ENCODE measurements at regions not wholly inside any gene's neighbourhood (a gene's known extent, or its start where the extent isn't known, plus 50 kb on each side); places are given as distances from the start of the nearest gene placed in this dataset.

- no peak overlapping the region for H3K4me3 Mint-ChIP-seq
- H3K9me3 Mint-ChIP-seq: peaks cover 10% of the 10 kb centered on the region
- no peaks in the 10 kb centered on the region for H3K27me3 Mint-ChIP-seq
- no peaks in the 10 kb centered on the region for H3K4me1 Mint-ChIP-seq
- H3K27ac Mint-ChIP-seq: no peak overlapping the region
- no peaks in the 10 kb centered on the region for H3K36me3 Mint-ChIP-seq (ENCODE audit: low read depth)
- ATAC-seq (replicated peaks): no peak
Measured at GRCh38 chr16:49050607-49051006, 231.0 kb downstream of the CBLN1 start.

GRCh38 chr16:49049644-49050043 lies 232.0 kb downstream of the CBLN1 start:
- H3K4me1 Mint-ChIP-seq: no peaks in the 10 kb centered on the region
- H3K9me3 Mint-ChIP-seq: peaks cover 10% of the 10 kb centered on the region
- no peak overlapping the region for H3K27ac Mint-ChIP-seq
- H3K4me3 Mint-ChIP-seq: no peak overlapping the region
- H3K27me3 Mint-ChIP-seq: no peaks in the 10 kb centered on the region
- no peak for ATAC-seq (replicated peaks)
- H3K36me3 Mint-ChIP-seq (ENCODE audit: low read depth): no peaks in the 10 kb centered on the region

- H3K27me3 Mint-ChIP-seq: no peaks in the 10 kb centered on the region
- peaks cover 10% of the 10 kb centered on the region for H3K9me3 Mint-ChIP-seq
- ATAC-seq (replicated peaks): no peak
- H3K27ac Mint-ChIP-seq: no peak overlapping the region
- no peaks in the 10 kb centered on the region for H3K36me3 Mint-ChIP-seq (ENCODE audit: low read depth)
- H3K4me3 Mint-ChIP-seq: no peak overlapping the region
- no peaks in the 10 kb centered on the region for H3K4me1 Mint-ChIP-seq
Measured at GRCh38 chr16:49049191-49049590, 232.4 kb downstream of the CBLN1 start.

DNA sequence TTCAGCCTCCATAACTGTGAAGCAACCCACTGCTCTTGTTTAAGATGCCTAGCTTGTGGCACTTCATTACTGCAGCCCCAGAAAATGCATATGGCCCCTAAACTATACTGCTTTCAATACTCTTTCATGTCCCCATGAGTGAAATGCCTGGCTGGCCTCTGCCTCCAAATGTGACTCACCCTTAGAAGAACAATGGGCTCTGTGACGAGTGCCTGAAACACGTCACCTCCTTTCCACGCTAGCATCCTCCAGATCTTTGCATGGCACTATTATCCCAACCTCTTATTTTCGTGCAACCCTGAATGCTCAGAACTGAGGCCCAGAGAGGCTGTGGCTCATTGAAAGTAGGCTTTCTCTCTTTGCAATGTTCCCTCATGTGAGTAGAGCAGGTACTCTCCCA lies 233.1 kb downstream of the CBLN1 start:
- Mint-ChIP-seq H3K4me3 (no peak overlapping the region), H3K9me3 (peaks cover 10% of the 10 kb centered on the region), H3K4me1 (no peaks in the 10 kb centered on the region), H3K27me3 (no peaks in the 10 kb centered on the region), H3K27ac (no peak overlapping the region), H3K36me3 (ENCODE audit: low read depth) (no peaks in the 10 kb centered on the region)
- ATAC-seq (replicated peaks): no peak

- H3K27ac Mint-ChIP-seq: no peak overlapping the region
- no peaks in the 10 kb centered on the region for H3K36me3 Mint-ChIP-seq (ENCODE audit: low read depth)
- ATAC-seq (replicated peaks): no peak
- no peaks in the 10 kb centered on the region for H3K4me1 Mint-ChIP-seq
- H3K9me3 Mint-ChIP-seq: peaks cover 18% of the 10 kb centered on the region
- H3K27me3 Mint-ChIP-seq: no peaks in the 10 kb centered on the region
- no peak overlapping the region for H3K4me3 Mint-ChIP-seq
Measured at GRCh38 chr16:49036126-49036525, 245.5 kb downstream of the CBLN1 start.

- ATAC-seq (replicated peaks): no peak
- H3K4me1 Mint-ChIP-seq: no peaks in the 10 kb centered on the region
Measured at GRCh38 chr16:49027420-49027819, 254.2 kb downstream of the CBLN1 start.

DNA sequence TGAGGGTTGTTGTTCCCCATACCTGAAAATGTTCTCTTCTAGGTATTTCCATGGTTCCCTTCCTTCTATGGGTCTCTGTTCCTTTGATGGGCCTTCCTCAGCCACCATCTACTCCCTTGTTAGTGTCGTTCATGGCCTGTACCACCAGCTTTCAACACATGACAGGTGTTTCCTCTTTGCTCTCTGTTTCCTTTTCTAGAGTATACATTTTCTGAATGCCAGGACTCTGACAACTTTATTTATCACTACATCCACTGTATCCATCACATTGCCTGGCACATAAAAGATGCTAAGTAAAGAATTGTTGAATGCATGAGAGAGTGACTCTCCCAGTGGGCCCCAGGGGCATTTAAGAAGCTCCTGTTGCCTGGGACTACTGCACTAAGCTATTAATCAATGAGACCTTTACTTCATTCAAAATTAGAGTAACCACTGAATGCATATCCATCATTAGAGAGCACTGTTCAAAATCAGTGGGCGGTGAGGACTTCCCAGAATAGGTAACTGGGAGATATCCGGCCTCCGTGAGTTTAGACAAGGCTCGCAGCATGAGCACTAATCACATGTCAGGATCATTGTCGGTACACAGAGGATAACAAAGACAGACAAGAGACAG lies 255.0 kb downstream of the CBLN1 start:
- H3K4me3 Mint-ChIP-seq: no peak overlapping the region
- ATAC-seq (replicated peaks): no peak
- H3K9me3 Mint-ChIP-seq: peaks cover 13% of the 10 kb centered on the region
- H3K27me3 Mint-ChIP-seq: peaks cover 3% of the 10 kb centered on the region
- H3K27ac Mint-ChIP-seq: no peak overlapping the region
- H3K4me1 Mint-ChIP-seq: no peaks in the 10 kb centered on the region
- H3K36me3 Mint-ChIP-seq (ENCODE audit: low read depth): no peaks in the 10 kb centered on the region

More at GRCh38 chr16:49027420-49027819, 254.2 kb downstream of the CBLN1 start:
- Mint-ChIP-seq H3K9me3 (peaks cover 13% of the 10 kb centered on the region), H3K36me3 (ENCODE audit: low read depth) (no peaks in the 10 kb centered on the region), H3K27me3 (peaks cover 3% of the 10 kb centered on the region), H3K4me3 (no peak overlapping the region), H3K27ac (no peak overlapping the region)

- Mint-ChIP-seq H3K9me3 (peaks cover 13% of the 10 kb centered on the region), H3K36me3 (ENCODE audit: low read depth) (no peaks in the 10 kb centered on the region), H3K27ac (no peak overlapping the region), H3K27me3 (peaks cover 3% of the 10 kb centered on the region), H3K4me1 (no peaks in the 10 kb centered on the region), H3K4me3 (no peak overlapping the region)
- no peak for ATAC-seq (replicated peaks)
Measured at GRCh38 chr16:49024896-49025295, 256.7 kb downstream of the CBLN1 start.

- no peak for ATAC-seq (replicated peaks)
- Mint-ChIP-seq H3K4me3 (no peak overlapping the region), H3K27ac (no peak overlapping the region), H3K9me3 (peaks cover 13% of the 10 kb centered on the region), H3K4me1 (no peaks in the 10 kb centered on the region), H3K36me3 (ENCODE audit: low read depth) (no peaks in the 10 kb centered on the region), H3K27me3 (peaks cover 3% of the 10 kb centered on the region)
Measured at GRCh38 chr16:49024016-49024415, 257.6 kb downstream of the CBLN1 start.

DNA sequence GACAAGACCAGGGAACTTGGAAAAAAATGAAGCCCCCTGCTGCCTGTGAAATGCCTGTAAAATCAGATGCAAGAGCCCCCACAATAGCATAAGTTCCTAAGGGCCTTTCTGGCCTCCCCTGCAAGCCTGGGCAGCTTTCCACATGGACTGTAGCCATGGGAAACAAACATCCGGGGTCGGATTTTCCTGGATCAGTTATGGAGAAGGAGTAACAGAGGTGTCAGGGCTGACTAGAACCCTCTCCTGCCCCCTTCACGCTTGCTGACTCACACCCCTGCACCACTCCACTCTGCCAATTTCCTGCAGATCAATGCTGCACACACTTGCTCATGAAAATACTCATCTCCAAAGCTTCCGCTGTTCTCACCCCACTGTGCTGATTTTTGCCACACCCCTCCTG lies 258.6 kb downstream of the CBLN1 start:
- Mint-ChIP-seq H3K27ac (no peak overlapping the region), H3K4me3 (no peak overlapping the region), H3K9me3 (peaks cover 13% of the 10 kb centered on the region), H3K27me3 (peaks cover 3% of the 10 kb centered on the region), H3K36me3 (ENCODE audit: low read depth) (no peaks in the 10 kb centered on the region), H3K4me1 (no peaks in the 10 kb centered on the region)
- no peak for ATAC-seq (replicated peaks)

GRCh38 chr16:49022351-49022963 lies 259.2 kb downstream of the CBLN1 start:
- Mint-ChIP-seq H3K9me3 (peaks cover 13% of the 10 kb centered on the region), H3K4me3 (no peak overlapping the region), H3K27me3 (peaks cover 3% of the 10 kb centered on the region), H3K27ac (no peak overlapping the region), H3K36me3 (ENCODE audit: low read depth) (no peaks in the 10 kb centered on the region), H3K4me1 (no peaks in the 10 kb centered on the region)
- no peak for ATAC-seq (replicated peaks)

- ATAC-seq (replicated peaks): no peak
- H3K27me3 Mint-ChIP-seq: peaks cover 3% of the 10 kb centered on the region
- no peak overlapping the region for H3K27ac Mint-ChIP-seq
- no peak overlapping the region for H3K4me3 Mint-ChIP-seq
- no peaks in the 10 kb centered on the region for H3K4me1 Mint-ChIP-seq
- H3K9me3 Mint-ChIP-seq: peaks cover 7% of the 10 kb centered on the region
- no peaks in the 10 kb centered on the region for H3K36me3 Mint-ChIP-seq (ENCODE audit: low read depth)
Measured at GRCh38 chr16:49021136-49021535, 260.5 kb downstream of the CBLN1 start.

GRCh38 chr16:49020436-49020835 lies 261.2 kb downstream of the CBLN1 start:
- no peak for ATAC-seq (replicated peaks)
- H3K9me3 Mint-ChIP-seq: peaks cover 6% of the 10 kb centered on the region
- no peaks in the 10 kb centered on the region for H3K36me3 Mint-ChIP-seq (ENCODE audit: low read depth)
- H3K27ac Mint-ChIP-seq: no peak overlapping the region
- H3K4me1 Mint-ChIP-seq: no peaks in the 10 kb centered on the region
- H3K27me3 Mint-ChIP-seq: peaks cover 3% of the 10 kb centered on the region
- H3K4me3 Mint-ChIP-seq: no peak overlapping the region

GRCh38 chr16:49019831-49020230 lies 261.8 kb downstream of the CBLN1 start:
- H3K27ac Mint-ChIP-seq: no peak overlapping the region
- no peaks in the 10 kb centered on the region for H3K4me1 Mint-ChIP-seq
- no peaks in the 10 kb centered on the region for H3K36me3 Mint-ChIP-seq (ENCODE audit: low read depth)
- H3K4me3 Mint-ChIP-seq: no peak overlapping the region
- H3K9me3 Mint-ChIP-seq: peaks cover 6% of the 10 kb centered on the region
- H3K27me3 Mint-ChIP-seq: peaks cover 3% of the 10 kb centered on the region
- no peak for ATAC-seq (replicated peaks)

DNA sequence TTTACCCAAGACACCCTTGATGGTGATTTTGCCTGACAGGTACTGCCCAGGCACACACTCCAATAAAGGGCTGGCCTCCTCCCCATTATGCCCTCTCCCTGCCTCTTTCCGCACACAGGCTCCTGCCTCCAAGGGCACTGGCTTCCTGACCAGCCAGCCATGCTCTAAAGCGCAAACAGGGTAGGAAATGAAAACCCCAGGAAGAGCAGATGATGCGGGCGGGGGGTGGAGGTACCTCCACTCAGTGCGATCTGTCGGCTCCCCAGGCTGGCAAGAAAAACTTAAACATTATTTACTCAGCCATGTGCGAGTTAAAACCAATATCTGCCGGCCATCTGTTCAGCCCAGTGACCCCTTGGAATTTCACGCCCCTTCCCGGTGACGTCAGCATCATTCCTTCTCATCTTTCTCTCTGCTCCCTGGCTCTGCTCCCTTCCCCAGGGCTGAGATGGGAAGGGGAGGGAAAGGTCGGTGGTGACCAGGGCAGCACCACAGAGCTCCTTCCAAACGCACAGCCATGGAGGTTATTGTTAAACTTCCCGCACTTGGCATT lies 262.5 kb downstream of the CBLN1 start:
- ATAC-seq (replicated peaks): no peak
- H3K4me3 Mint-ChIP-seq: no peak overlapping the region
- H3K27me3 Mint-ChIP-seq: peaks cover 3% of the 10 kb centered on the region
- H3K9me3 Mint-ChIP-seq: peaks cover 5% of the 10 kb centered on the region
- H3K4me1 Mint-ChIP-seq: no peaks in the 10 kb centered on the region
- no peak overlapping the region for H3K27ac Mint-ChIP-seq
- no peaks in the 10 kb centered on the region for H3K36me3 Mint-ChIP-seq (ENCODE audit: low read depth)
